ENCODE measurements at regions not wholly inside any gene's neighbourhood (a gene's known extent, or its start where the extent isn't known, plus 50 kb on each side); places are given as distances from the start of the nearest gene placed in this dataset.

DNA sequence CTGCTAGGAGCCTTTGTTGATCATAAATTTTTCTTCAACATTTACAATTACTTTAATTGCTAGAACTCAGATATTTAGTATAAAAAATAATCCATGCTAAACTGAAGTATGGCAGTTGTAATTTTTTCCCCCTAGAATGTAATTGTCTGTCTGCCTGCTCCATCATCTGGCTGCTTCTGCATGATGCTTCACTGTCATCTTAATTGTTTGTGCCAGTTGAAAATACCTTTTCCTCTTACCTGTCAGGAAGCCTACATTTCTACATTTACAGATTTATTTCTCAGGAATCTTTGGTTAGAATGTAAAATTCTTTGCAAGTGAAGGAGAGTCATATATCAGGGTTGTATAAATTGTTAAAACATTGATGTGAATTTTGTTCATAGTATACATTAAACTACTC is 348.6 kb downstream of the GRXCR1 start:
- intact Hi-C loops (cut with DNase I), result no loop called here
- no peak for TF ChIP-seq POLR2A (IDR thresholded peaks at IDR 0.05)
- TF ChIP-seq, protein P1, sequence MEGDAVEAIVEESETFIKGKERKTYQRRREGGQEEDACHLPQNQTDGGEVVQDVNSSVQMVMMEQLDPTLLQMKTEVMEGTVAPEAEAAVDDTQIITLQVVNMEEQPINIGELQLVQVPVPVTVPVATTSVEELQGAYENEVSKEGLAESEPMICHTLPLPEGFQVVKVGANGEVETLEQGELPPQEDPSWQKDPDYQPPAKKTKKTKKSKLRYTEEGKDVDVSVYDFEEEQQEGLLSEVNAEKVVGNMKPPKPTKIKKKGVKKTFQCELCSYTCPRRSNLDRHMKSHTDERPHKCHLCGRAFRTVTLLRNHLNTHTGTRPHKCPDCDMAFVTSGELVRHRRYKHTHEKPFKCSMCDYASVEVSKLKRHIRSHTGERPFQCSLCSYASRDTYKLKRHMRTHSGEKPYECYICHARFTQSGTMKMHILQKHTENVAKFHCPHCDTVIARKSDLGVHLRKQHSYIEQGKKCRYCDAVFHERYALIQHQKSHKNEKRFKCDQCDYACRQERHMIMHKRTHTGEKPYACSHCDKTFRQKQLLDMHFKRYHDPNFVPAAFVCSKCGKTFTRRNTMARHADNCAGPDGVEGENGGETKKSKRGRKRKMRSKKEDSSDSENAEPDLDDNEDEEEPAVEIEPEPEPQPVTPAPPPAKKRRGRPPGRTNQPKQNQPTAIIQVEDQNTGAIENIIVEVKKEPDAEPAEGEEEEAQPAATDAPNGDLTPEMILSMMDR (IDR thresholded peaks at IDR 0.05), result no peak
- no peak for TF ChIP-seq POLR2AphosphoS5 (IDR thresholded peaks at IDR 0.05)
- no peaks in the 10 kb centered on the region for H3K36me3 ChIP-seq
- H3K4me3 ChIP-seq, result no peak overlapping the region
- H3K4me1 ChIP-seq (replicated peaks), result no peaks in the 10 kb centered on the region
- no peaks in the 10 kb centered on the region for H3K27me3 ChIP-seq (replicated peaks; ENCODE audit: insufficient read depth)
- no peak overlapping the region for H3K27ac ChIP-seq
- H3K9me3 ChIP-seq, result no peaks in the 10 kb centered on the region
- DNase-seq (ENCODE audit: low spot score), result no peak

DNA sequence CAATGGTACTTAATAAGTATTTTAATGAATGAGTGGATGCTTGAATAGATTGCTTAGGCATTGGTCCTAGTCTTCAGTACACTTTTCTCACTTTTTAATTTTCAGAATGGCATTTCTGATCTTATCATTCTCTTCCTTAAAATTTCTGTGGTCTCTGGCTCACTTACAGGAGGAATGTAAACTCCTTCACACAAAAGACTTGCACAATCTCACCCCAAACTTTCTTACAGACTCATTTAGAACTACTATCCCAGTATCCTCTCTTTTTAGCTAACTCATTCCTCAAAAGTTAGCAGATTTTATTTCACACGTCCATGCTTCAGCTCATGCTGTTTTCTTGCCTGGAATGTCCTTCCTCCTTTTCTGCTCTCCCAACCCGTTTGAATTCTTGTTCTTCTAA is 350.1 kb downstream of the GRXCR1 start:
- Histone ChIP-seq H3K4me1 (replicated peaks) (no peaks in the 10 kb centered on the region), H3K27ac (no peak overlapping the region), H3K27me3 (replicated peaks; ENCODE audit: insufficient read depth) (no peaks in the 10 kb centered on the region), H3K9me3 (no peaks in the 10 kb centered on the region), H3K4me3 (no peak overlapping the region), H3K36me3 (no peaks in the 10 kb centered on the region)
- TF ChIP-seq POLR2AphosphoS5 (IDR thresholded peaks at IDR 0.05), result no peak
- TF ChIP-seq, protein P1 (IDR thresholded peaks at IDR 0.05), result no peak
- TF ChIP-seq POLR2A (IDR thresholded peaks at IDR 0.05), result no peak
- intact Hi-C loops (cut with DNase I), result no loop called here
- no peak for DNase-seq (ENCODE audit: low spot score)
- 57% methylated on average over 2 of the region's 2 CpGs for WGBS

DNA sequence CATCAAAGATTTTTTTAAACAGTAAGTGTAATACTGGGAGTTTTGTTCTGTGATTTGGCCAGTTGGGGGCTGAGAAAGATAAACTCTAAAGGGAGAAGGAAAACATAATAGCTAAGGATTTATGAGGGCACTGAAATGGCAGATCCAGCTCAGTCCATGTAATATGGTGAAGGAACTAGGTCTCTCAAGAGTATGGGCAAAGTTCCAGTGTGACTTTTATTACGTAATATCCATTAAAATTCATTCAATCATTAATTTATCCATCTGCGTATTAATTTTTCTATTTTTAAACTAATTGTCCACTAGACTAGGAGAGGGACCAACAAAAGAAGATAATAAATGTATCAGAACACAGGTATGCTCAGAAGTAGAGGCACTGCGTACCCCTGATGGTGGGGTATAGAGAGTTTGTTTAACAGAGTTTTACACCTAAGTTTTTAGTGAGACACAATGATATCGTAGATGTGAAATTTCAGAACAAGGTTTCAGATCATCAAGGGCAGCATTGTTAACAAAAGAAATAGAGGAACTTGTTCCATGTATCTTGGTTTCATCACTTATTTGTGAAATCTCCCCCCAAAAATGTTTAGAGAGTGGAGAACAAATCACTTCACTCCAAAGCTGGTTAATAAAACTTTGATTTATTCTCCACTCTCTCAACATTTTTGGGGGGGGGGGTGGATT is 351.1 kb downstream of the GRXCR1 start:
- TF ChIP-seq, protein P1 (IDR thresholded peaks at IDR 0.05), result no peak
- TF ChIP-seq POLR2A (IDR thresholded peaks at IDR 0.05) (no peak), POLR2AphosphoS5 (IDR thresholded peaks at IDR 0.05) (no peak)

DNA sequence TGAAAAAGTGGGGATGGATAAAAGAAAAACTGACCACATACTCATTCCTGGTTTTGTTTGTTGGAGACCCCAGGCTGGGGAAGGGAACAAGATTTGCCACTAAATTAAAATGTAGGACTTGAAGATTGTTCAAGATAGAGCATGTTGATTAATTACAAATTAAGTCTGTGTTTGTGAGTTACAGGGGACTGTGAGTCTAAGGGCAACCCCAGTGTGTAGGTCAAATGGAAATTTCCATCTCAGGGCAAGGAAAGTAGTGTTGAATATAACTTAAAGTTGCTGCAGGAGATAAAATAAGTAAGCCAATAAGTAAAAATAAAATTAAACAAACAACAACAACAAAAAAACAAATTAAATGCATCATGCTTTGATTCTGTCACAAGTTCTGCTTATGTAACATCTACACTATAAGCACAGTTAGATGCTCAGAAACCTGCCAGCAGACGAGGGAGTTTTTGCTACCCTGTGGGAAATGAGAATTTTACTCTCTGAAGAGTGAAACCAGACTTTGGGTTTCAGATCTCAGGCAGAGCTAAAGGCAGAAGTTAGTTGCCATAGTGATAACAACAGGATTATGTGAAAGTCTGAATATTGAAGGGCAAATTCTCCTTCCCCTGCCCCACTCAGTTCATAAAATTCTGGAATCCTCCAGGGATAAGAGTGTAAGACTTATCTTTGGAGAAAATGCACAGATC is 352.3 kb downstream of the GRXCR1 start:
- Histone ChIP-seq H3K27ac (no peak overlapping the region), H3K4me1 (replicated peaks) (no peaks in the 10 kb centered on the region), H3K27me3 (replicated peaks; ENCODE audit: insufficient read depth) (no peaks in the 10 kb centered on the region), H3K4me3 (no peak overlapping the region), H3K9me3 (no peaks in the 10 kb centered on the region), H3K36me3 (no peaks in the 10 kb centered on the region)
- intact Hi-C loops (cut with DNase I), result no loop called here
- 56% methylated on average over 1 of the region's 1 CpG for WGBS
- no peak for DNase-seq (ENCODE audit: low spot score)
- TF ChIP-seq POLR2A (IDR thresholded peaks at IDR 0.05), result no peak

More for the DNA sequence above, 351.1 kb downstream of the GRXCR1 start:
- Histone ChIP-seq H3K4me3 (no peak overlapping the region), H3K9me3 (no peaks in the 10 kb centered on the region), H3K27me3 (replicated peaks; ENCODE audit: insufficient read depth) (no peaks in the 10 kb centered on the region), H3K27ac (no peak overlapping the region), H3K4me1 (replicated peaks) (no peaks in the 10 kb centered on the region), H3K36me3 (no peaks in the 10 kb centered on the region)
- intact Hi-C loops (cut with DNase I), result no loop called here
- DNase-seq (ENCODE audit: low spot score), result no peak
- WGBS, result 89% methylated on average over 4 of the region's 4 CpGs

DNA sequence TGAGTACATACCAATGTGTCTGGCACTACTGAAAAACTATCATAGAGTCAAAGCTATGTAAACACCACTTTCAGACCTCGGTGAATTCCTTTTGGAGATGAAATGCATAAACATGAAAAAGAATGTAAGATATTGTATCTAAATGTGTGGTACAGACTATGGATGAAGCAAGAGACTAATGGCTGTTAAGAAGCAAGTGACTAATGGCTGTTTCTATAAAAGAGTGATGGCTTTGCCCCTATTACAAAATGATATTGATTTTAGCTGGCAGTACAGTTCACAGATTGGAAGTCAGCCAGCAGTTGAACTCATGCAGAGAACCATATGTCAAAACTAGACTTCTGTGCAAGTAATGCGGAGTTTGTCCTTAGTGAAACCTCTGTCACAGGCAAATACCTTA is 359.3 kb downstream of the GRXCR1 start:
- H3K9me3 ChIP-seq, result no peaks in the 10 kb centered on the region
- no peaks in the 10 kb centered on the region for H3K36me3 ChIP-seq
- no peaks in the 10 kb centered on the region for H3K27me3 ChIP-seq (replicated peaks; ENCODE audit: insufficient read depth)
- intact Hi-C loops (cut with DNase I), result no loop called here
- TF ChIP-seq POLR2A (IDR thresholded peaks at IDR 0.05) (no peak), POLR2AphosphoS5 (IDR thresholded peaks at IDR 0.05) (no peak)
- TF ChIP-seq, protein P1 (IDR thresholded peaks at IDR 0.05), result no peak
- H3K4me3 ChIP-seq, result no peak overlapping the region
- H3K27ac ChIP-seq, result no peak overlapping the region
- DNase-seq (ENCODE audit: low spot score), result no peak
- 73% methylated on average over 2 of the region's 2 CpGs for WGBS
- no peaks in the 10 kb centered on the region for H3K4me1 ChIP-seq (replicated peaks)
